LNCAP (cell line): ENCODE measurements at regions not wholly inside any gene's neighbourhood (a gene's known extent, or its start where the extent isn't known, plus 50 kb on each side); places are given as distances from the start of the nearest gene placed in this dataset.

Experiments used
- TF ChIP-seq, protein P1 (sequence below): fragments of 450-650 bp; IDR thresholded peaks from 2 replicates; pipeline ENCODE4 v1.5.1; 2017; ENCODE audit warnings: mild to moderate bottlenecking

DNA sequence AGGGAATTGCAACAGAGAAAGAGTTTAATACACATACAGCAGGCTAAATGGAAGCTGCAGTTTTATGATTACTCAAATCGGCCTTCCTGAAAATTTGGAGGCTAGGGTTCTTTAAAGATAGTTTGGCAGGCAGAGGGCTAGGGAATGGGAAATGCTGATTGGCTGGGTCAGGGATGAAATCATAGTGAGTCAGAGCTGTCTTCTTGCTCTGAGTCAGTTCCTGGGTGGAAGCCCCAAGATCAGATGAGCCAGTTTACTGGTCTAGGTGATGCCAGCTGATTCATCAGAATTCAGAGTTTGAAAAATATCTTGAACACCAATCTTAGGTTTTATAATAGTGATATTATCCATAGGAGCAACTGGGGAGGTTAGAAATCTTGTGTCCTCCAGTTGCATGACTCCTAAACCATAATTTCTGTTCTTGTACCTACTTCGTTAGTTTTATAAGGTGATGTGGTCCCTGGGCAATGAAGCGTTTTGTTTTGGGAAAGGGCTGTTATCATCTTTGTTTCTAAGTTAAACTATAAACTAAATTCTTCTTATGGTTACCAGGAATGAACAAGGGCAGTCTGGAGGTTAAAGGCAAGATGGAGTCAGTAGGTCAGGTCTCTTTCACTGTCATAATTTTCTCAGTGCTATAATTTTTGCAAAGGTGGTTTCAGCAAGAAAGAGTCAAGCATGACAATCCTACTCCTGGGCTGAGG lies 257.8 kb upstream of the CCDC196 start:
- TF ChIP-seq, protein P1, sequence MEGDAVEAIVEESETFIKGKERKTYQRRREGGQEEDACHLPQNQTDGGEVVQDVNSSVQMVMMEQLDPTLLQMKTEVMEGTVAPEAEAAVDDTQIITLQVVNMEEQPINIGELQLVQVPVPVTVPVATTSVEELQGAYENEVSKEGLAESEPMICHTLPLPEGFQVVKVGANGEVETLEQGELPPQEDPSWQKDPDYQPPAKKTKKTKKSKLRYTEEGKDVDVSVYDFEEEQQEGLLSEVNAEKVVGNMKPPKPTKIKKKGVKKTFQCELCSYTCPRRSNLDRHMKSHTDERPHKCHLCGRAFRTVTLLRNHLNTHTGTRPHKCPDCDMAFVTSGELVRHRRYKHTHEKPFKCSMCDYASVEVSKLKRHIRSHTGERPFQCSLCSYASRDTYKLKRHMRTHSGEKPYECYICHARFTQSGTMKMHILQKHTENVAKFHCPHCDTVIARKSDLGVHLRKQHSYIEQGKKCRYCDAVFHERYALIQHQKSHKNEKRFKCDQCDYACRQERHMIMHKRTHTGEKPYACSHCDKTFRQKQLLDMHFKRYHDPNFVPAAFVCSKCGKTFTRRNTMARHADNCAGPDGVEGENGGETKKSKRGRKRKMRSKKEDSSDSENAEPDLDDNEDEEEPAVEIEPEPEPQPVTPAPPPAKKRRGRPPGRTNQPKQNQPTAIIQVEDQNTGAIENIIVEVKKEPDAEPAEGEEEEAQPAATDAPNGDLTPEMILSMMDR = no peak

DNA sequence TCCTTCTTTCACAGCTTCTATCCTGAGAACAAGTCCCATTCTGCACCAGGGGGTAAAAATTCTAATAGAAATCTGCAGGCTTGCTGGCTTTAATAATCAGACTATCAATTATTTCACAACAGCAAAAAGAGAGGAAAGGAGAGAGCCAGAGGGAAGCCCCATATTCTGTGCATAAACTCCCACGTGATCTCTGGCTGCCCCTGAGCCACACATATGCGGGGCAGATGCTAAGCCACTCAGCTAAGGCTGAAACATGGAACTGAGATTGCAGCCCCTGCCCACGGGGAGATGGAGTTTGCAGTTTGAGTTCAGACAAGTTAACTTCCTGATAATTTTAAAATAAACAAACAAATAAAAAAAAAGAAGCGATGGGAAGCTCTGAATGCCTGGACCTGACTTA lies 254.4 kb upstream of the CCDC196 start:
- TF ChIP-seq, protein P1 = no peak

DNA sequence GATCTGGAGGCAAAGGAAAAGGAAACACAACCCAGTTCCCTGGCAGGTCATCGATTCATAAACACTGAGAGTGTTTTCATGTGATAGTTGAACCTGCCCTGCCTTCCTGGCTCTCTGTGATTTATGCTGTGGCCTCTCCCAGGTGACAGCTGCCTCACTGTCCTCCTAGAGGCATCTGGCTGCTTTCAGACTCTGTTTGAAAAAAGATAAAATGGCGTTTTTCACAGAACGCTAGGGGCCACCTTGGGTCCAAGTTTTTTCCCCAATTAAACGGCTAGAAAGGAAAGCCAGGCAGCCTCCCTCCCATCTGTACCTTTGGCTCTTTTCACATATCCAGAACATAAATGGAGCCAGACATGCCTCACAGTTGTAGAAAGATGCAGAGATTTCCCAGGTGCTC lies 252.6 kb upstream of the CCDC196 start:
- TF ChIP-seq, protein P1 = no peak

DNA sequence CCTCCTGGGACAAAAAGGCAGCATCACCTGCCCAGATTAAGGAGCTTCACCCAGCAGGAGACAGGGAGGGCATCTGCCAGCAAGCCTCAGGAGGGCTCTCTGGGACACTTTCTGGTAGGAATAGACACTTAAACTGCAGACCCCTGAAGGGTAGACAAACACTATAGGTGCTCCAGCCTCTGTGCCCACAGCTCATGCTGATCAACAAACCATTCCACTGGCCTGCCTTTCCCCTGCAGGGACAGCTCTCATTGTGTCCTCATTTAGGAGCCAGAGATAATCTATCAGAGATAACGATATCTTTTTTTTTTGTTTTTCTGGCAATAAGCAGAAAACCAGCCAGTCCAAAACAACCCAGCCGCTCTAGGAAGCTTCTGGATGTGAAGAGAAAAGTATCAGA lies 251.8 kb upstream of the CCDC196 start:
- TF ChIP-seq, protein P1 = no peak

DNA sequence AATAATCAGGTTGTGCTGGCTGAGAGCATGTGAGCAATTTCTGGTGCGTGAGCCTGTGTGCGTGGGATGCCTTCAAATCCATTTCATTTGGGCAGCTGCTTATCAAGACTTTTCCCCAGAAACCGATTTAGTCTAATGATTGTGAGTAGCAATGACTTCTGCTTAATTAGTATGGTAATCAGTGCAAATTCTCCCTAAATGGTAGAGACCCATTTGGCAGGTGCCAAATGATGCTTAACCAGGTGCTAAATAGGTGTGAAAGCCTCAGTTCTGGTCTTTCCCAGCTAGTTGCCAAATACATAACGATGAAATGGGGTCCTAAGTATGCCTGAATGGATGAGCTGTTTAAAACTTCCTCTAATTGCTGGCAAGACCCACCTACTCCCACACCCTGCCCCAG lies 248.4 kb upstream of the CCDC196 start:
- TF ChIP-seq, protein P1 = no peak

GRCh38 chr14:66238969-66239368 lies 247.2 kb upstream of the CCDC196 start:
- TF ChIP-seq, protein P1 = no peak

- TF ChIP-seq, protein P1 = no peak
Measured at GRCh38 chr14:66239589-66239988, 246.6 kb upstream of the CCDC196 start.

GRCh38 chr14:66240105-66240504 lies 246.1 kb upstream of the CCDC196 start:
- TF ChIP-seq, protein P1 = no peak
